GM19023 (cell line): ENCODE measurements at regions not wholly inside any gene's neighbourhood (a gene's known extent, or its start where the extent isn't known, plus 50 kb on each side); places are given as distances from the start of the nearest gene placed in this dataset.
A peak's percentile ranks its signal among the peaks of the same experiment; 100 is the strongest.

Experiments used
- ATAC-seq: cut with Tn5 transposase; IDR thresholded peaks from one replicate; pipeline ENCODE4 v1.9.1; 2021; ENCODE audit warnings: mild to moderate bottlenecking, moderate library complexity; ENCODE audit not compliant: unreplicated experiment

DNA sequence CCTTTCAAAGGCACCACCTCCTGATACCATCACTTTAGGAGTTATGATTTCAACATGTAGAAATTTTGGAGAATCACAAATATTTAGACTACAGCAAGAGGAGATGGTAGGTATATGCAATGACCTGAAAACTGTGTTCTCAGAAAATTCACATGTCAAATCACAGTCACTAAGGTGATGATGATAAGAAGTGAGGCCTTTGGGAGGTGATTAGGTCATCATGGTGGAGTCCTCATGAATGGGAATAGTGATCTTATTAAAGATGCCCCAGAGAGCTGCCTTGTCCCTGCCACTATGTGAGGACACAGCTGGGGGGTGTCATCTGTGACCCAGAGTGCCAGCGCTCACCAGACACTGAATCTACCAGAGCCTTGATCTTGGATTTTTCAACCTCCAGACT is 513.5 kb upstream of the TUSC1 start:
- ATAC-seq: no peak

- no peak for ATAC-seq
Measured at GRCh38 chr9:26181836-26182235, 503.6 kb upstream of the TUSC1 start.

- ATAC-seq: no peak
Measured at GRCh38 chr9:26176628-26177027, 498.4 kb upstream of the TUSC1 start.

DNA sequence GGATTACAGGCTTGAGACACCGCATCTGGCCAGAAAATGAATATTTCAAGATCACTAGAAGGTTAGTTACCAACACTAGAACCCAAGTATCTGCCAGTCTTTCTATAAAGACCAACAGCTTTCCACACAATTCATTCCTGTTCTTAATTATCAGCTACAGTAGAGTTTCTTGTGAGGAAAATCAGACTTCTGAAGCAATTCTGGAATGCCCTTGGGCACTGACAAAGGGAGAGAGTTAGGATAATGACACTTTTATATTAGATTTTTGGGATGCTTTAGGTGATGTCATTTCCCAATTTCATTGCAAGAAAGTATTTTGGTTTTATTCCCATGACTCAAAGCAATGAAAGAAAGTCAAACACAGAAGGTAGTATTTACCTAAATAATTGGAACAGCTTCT is 497.0 kb upstream of the TUSC1 start:
- ATAC-seq: no peak

DNA sequence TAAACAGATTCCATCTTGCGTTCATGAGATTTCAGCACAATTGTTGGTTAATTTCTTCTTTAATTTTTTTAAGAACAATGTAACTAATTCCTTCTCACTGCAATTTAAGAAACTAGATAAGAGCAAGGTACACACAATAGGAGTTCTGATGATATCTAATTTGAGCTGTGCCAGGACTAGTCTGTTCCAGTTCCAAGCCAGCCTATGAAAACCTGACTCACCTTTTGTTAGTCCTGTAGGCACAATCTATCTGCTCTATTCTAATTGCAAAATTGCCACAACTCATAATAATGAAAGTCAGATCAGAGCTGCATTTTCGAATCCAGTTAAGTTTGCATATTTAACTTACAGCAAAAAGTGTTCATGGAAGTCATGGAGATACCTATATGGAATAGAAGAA is 494.1 kb upstream of the TUSC1 start:
- ATAC-seq: no peak

DNA sequence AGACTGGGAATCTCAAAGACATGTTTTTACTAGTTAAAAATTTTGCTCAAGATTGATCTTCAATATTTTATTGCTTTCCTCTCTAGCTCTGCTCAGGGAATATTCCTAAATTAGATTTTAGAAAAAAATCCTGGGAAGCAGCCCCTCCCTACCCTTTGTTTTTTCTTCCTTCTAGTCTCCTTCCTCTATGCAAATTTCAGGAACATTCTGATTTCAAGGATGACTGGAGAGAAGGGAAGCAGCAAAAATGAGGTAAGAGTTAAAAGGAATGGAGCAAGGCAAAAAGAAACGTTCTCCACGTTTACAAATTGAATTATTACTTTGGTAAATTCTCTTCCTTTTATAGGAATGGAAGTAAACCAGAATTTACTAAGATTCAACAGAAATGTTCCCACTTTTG is 493.4 kb upstream of the TUSC1 start:
- no peak for ATAC-seq

DNA sequence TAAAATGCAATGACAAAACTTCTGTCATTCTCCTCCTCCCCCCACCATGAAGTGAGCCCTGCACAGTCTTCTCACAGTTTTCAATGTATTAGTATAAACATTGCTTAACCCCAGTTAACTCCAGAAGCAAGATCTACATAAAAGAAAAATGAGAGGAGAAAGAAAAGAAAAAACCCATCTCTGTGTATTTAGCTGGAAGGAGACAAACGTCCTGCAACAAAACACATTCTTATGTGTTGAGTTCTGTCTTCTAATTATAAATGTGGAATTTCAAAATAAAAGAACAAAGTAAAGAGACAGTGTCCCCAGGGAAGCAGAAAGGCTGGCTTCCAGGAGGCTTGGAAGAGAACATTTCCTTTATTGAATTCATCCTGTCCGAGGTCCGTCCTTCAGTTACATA is 491.9 kb upstream of the TUSC1 start:
- no peak for ATAC-seq

DNA sequence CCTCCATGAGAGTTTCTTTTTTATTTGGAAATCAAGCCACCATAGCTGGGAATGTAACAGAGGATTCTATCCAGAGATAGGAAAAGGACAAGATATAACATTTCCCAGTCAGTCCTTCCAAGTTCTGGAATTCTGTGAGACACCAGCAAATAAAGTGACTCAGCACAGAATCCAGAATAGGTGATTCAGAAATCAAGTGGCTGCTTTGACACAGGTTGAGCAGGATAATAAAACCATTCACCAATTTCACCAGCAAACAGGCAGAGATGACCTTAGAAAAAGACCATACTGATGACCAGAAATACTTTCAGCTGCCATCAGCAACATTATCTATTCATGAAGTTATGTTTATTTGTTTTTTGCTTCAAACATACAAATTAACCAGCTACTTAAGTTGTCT is 491.5 kb upstream of the TUSC1 start:
- ATAC-seq: no peak

- no peak for ATAC-seq
Measured at GRCh38 chr9:26166537-26166936, 488.3 kb upstream of the TUSC1 start.

DNA sequence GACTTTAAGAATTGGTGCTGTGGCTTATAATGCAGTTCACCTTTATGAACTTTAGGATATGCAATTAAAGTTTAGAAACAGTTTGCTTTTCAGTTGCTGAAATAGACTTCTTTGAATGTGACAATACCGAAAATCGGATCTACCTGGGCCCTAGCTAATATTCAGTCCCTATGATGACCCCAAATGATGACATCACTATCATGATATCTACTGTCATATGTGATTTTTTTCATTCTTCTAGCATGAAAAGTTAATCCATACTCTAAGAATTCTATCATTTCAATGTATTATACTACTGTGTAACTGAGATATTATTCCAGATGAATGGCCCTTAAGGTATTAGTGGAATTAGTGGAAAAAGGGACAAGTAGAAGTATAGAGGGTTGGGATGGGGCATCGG is 487.2 kb upstream of the TUSC1 start:
- ATAC-seq: no peak

- ATAC-seq: no peak
Measured at GRCh38 chr9:26163931-26164330, 485.7 kb upstream of the TUSC1 start.

DNA sequence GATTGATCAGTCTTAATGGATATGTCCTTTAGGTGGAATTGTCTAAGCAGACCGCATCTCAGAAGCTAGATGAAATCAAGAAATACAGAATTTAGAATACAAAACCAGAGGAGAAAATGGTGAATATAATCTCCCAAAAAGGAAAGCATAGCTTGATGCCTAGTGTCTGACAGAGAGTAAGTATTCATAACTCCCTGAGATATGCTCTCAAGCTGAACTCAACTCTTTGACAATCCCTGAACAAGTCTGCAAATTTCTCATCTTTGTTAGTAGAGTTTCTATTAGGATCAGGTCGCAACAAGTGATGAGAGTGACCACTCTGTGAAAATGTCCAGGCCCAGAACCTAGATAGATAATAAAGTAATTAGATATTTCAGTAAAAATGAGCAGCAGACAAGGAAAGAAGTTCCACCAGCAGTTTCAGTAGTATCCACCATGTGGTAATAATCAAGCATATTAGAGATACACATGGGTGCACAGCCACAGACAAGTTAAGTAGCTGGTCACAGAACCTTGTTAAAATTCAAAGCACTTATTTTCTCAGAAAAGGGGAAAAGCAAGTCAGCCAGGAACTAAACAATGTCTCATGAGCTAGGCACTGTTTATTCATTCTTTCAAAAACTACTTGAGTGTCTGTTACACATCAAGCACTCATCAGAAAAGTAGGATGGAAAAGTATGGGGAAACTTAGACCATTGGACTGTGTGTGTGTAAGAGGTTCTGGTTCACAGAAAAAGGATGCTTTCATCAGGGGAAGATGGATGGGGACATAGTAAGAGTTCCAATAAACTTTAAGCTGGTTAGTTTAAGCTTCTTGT is 481.5 kb upstream of the TUSC1 start:
- no peak for ATAC-seq

GRCh38 chr9:26158631-26159150 is 480.4 kb upstream of the TUSC1 start:
- ATAC-seq: no peak

- ATAC-seq: peak; percentile 63
Measured at GRCh38 chr9:26157411-26157810, 479.2 kb upstream of the TUSC1 start.

GRCh38 chr9:26152350-26152749 is 474.1 kb upstream of the TUSC1 start:
- no peak for ATAC-seq

- ATAC-seq: no peak
Measured at GRCh38 chr9:26148128-26148527, 469.9 kb upstream of the TUSC1 start.

DNA sequence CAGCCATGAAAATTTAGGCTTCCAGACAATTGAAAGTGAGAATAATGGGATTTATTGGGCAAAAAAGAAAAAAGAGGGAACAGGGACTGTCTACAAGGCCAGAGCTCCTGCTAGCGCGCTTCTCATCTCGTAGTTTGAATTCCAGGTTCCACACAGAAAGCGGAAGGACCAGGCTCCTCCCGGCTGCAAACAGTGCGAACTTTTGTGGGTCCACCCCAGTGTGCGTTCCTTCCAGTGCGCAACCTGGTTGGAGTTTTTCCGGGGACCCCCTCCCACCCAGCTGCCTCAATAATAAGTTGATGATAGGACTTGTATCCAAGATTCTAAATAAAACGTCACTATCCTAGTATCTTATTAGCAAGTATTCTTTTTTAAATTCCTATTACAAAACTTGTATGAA is 467.7 kb upstream of the TUSC1 start:
- no peak for ATAC-seq

DNA sequence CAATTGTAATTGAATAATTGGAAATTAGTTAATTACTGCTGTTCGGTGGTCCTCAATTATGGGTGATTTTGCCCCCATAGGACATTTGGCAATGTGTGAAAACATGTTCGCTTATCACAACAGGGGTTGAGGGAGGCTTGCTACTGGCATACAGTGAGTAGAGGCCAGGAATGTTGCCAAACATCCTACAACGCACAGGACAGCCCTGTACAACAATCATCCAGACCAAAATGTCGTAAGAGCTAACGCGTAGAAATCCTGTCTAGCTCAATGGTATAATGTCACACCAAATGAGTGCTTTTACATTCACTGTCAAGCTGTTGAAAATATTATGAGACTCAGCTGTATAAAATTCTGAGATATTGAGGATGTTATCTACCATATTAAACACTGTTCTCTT is 464.4 kb upstream of the TUSC1 start:
- ATAC-seq: no peak

- no peak for ATAC-seq
Measured at GRCh38 chr9:26142201-26142600, 464.0 kb upstream of the TUSC1 start.

- no peak for ATAC-seq
Measured at GRCh38 chr9:26133537-26133936, 455.3 kb upstream of the TUSC1 start.

DNA sequence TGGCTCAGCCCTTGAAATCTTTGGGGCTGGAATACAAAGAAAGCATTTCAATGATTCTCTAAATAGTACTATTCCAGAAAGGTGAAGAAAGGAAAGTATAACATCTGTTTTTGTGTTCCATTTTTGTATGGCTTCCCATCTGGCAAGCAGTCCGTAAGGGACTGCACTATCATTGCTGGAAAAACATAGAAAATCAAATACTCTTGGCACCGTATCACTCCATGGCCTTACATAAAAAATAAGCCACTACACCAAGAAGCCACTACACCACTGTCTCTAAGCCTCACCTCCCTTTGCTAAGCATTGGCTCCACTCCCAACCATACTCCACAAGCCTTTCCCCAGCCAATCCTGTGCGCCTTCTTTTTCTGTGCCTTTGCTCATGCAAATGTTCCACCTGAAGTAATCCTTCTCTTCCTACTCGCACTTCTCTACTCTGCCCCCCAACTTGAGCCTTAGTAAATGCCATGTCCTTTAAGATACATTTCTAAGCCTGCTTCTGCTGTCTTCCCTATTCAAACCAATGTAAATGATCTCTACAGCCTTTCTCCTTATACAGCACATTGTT is 454.6 kb upstream of the TUSC1 start:
- ATAC-seq: no peak

- no peak for ATAC-seq
Measured at GRCh38 chr9:26131886-26132285, 453.6 kb upstream of the TUSC1 start.

- ATAC-seq: no peak
Measured at GRCh38 chr9:26129217-26129616, 451.0 kb upstream of the TUSC1 start.
